Stomach (tissue), 4 donors: ENCODE measurements at regions not wholly inside any gene's neighbourhood (a gene's known extent, or its start where the extent isn't known, plus 50 kb on each side); places are given as distances from the start of the nearest gene placed in this dataset.

ENCODE experiments used
- EP300 ChIP-seq: sonication (generic); formaldehyde crosslinking; IDR thresholded peaks from one replicate; pipeline ENCODE4 v1.6.1; 2017; ENCODE audit warnings: antibody characterized with exemption
- POLR2AphosphoS5 ChIP-seq, 3 donors: sonication (generic); formaldehyde crosslinking; IDR thresholded peaks; one replicate each; pipeline ENCODE4 v1.6.1; 2016; ENCODE audit warnings: antibody characterized with exemption in 3 of 3
- TF ChIP-seq, protein P1 (sequence below), 7 experiments: fragments of 450-650 bp in 4 of 7; fragments of 200-600 bp in 3 of 7; sonication (generic) in 3 of 7; IDR thresholded peaks; one replicate each; pipeline ENCODE4 v1.5.1; 2016 to 2019; ENCODE audit warnings: antibody characterized with exemption in 7 of 7, control low read depth in 2 of 7, mild to moderate bottlenecking in 1 of 7

DNA sequence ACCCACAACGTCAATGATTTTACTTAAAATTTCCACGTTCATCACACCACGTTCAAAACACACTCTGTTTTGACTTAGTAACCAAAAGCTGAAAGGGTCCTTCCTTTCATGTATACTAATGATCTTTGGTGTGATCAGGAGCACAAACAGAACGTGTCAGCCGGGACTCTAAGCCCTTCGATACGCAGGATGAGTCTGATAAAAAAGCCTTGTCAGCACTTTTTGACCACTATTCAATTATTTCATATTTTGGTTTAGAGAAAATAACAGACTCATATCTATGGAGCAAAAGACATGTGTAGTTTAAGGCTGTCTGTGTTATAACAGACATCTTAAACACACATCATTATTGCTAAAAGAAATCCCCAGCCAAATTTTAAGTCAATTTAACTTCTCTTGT lies 345.3 kb downstream of the ZNF516 start:
- TF ChIP-seq, protein P1, sequence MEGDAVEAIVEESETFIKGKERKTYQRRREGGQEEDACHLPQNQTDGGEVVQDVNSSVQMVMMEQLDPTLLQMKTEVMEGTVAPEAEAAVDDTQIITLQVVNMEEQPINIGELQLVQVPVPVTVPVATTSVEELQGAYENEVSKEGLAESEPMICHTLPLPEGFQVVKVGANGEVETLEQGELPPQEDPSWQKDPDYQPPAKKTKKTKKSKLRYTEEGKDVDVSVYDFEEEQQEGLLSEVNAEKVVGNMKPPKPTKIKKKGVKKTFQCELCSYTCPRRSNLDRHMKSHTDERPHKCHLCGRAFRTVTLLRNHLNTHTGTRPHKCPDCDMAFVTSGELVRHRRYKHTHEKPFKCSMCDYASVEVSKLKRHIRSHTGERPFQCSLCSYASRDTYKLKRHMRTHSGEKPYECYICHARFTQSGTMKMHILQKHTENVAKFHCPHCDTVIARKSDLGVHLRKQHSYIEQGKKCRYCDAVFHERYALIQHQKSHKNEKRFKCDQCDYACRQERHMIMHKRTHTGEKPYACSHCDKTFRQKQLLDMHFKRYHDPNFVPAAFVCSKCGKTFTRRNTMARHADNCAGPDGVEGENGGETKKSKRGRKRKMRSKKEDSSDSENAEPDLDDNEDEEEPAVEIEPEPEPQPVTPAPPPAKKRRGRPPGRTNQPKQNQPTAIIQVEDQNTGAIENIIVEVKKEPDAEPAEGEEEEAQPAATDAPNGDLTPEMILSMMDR (IDR thresholded peaks at IDR 0.05), result no peak
- TF ChIP-seq POLR2AphosphoS5 (IDR thresholded peaks at IDR 0.05), result no peak
- no peak for TF ChIP-seq EP300
